A673 (cell line): ENCODE measurements at regions not wholly inside any gene's neighbourhood (a gene's known extent, or its start where the extent isn't known, plus 50 kb on each side); places are given as distances from the start of the nearest gene placed in this dataset.

Source experiments
- EZH2 ChIP-seq: fragments of 200-600 bp; sonication (generic); IDR thresholded peaks from 2 replicates; pipeline ENCODE4 v1.6.1; 2017; ENCODE audit warnings: borderline replicate concordance, low read depth, mild to moderate bottlenecking, mixed read lengths, antibody characterized with exemption, low read length; ENCODE audit not compliant: poor library complexity, severe bottlenecking
- TF ChIP-seq, protein P1 (sequence below): fragments of 300-800, 200-600 bp; sonication (generic); conservative IDR thresholded peaks from 2 replicates; pipeline ENCODE4 v1.5.1; 2017; ENCODE audit warnings: low read depth, mild to moderate bottlenecking, antibody characterized with exemption, low read length, moderate library complexity, mixed read lengths

DNA sequence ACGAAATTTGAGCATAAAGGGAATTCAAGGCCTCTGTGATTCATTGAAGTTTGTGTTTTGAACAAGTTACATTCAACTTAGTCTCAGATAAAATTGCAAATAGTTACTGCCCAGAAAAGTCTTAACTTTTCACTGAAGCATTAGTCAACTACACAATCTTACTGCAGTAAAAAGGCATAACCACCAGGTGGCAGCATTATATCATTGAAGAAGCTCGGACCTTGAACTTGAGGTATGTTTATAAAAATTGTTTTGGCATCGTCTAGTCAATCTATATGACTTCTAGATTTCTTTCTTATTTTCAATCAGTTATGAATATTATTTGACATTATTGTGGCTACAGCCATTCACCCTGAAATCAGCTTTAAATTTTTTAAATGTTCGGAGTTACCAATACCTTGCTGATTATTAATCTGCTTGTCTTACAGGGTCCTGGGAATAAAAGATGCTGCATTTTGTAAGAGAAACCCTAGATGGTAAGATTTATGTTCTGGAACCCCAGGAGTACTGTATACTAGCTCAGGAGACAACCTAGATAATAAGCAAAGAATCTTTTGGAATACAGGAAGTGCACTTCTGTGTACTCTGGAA, 83.9 kb upstream of the GRAMD2B start:
- TF ChIP-seq, protein P1, sequence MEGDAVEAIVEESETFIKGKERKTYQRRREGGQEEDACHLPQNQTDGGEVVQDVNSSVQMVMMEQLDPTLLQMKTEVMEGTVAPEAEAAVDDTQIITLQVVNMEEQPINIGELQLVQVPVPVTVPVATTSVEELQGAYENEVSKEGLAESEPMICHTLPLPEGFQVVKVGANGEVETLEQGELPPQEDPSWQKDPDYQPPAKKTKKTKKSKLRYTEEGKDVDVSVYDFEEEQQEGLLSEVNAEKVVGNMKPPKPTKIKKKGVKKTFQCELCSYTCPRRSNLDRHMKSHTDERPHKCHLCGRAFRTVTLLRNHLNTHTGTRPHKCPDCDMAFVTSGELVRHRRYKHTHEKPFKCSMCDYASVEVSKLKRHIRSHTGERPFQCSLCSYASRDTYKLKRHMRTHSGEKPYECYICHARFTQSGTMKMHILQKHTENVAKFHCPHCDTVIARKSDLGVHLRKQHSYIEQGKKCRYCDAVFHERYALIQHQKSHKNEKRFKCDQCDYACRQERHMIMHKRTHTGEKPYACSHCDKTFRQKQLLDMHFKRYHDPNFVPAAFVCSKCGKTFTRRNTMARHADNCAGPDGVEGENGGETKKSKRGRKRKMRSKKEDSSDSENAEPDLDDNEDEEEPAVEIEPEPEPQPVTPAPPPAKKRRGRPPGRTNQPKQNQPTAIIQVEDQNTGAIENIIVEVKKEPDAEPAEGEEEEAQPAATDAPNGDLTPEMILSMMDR = peak; percentile 85
- TF ChIP-seq EZH2 = no peak
